Caco-2 (cell line): ENCODE measurements at regions not wholly inside any gene's neighbourhood (a gene's known extent, or its start where the extent isn't known, plus 50 kb on each side); places are given as distances from the start of the nearest gene placed in this dataset.
"Not testable (repeated sequence)": the region's sequence is repeated elsewhere in the genome, so short reads cannot be mapped to it uniquely, and the experiment has no call there.

Experiments
- BruUV-seq: library from RNA; stranded (reverse); fragments of 400-500 nt; replicated peaks from 2 replicates; lab custom pipeline; 2021; lab: Mats Ljungman, UMichigan
- CTCF ChIA-PET: fragments of 300-600 bp; sonication (Branson Sonifier 250); formaldehyde crosslinking; loops from one replicate; lab custom pipeline; 2022; ENCODE audit warnings: antibody characterized with exemption; lab: Charles Lee
- POLR2A ChIA-PET: fragments of 300-600 bp; sonication (Branson Sonifier 250); formaldehyde crosslinking; loops from one replicate; lab custom pipeline; 2022; ENCODE audit warnings: antibody characterized with exemption; lab: Charles Lee
- DNase-seq, 2 experiments: peaks; one replicate each; pipeline versions ENCODE4 v3.0.0 to v3.0.0-alpha.2; 2020 to 2022
- H3K27me3 ChIP-seq: replicated peaks from 2 replicates; pipeline ENCODE4 v1.6.0; 2011; ENCODE audit warnings: low read length; ENCODE audit not compliant: control insufficient read depth, insufficient read depth
- H3K36me3 ChIP-seq: 2 replicates; pipeline ENCODE4 v1.5.1; 2011; ENCODE audit warnings: low read length; ENCODE audit not compliant: control insufficient read depth, insufficient read depth
- H3K4me1 ChIP-seq: fragments of 250-450 bp; sonication (Bioruptor Pico); 2 replicates; pipeline ENCODE4 v1.5.1; 2020; ENCODE audit warnings: mild to moderate bottlenecking
- H3K4me3 ChIP-seq: 2 replicates; pipeline ENCODE4 v1.5.1; 2011; ENCODE audit warnings: low read depth, mild to moderate bottlenecking, control low read depth, low read length
- H3K9me3 ChIP-seq: fragments of 250-450 bp; sonication (Bioruptor Pico); 2 replicates; pipeline ENCODE4 v1.5.1; 2020; ENCODE audit warnings: mild to moderate bottlenecking, moderate library complexity
- H3K27ac Mint-ChIP-seq: one replicate; pipeline ENCODE4 v1.8.0; 2022; ENCODE audit warnings: mixed read lengths; ENCODE audit not compliant: unreplicated experiment
- H3K27me3 Mint-ChIP-seq: one replicate; pipeline ENCODE4 v1.8.0; 2022; ENCODE audit warnings: mixed read lengths; ENCODE audit not compliant: insufficient read depth, unreplicated experiment
- H3K36me3 Mint-ChIP-seq: one replicate; pipeline ENCODE4 v1.8.0; 2022; ENCODE audit warnings: mild to moderate bottlenecking, mixed read lengths; ENCODE audit not compliant: insufficient read depth, unreplicated experiment
- H3K4me1 Mint-ChIP-seq: one replicate; pipeline ENCODE4 v1.8.0; 2022; ENCODE audit warnings: low read depth, mixed read lengths; ENCODE audit not compliant: unreplicated experiment
- H3K4me3 Mint-ChIP-seq: one replicate; pipeline ENCODE4 v1.8.0; 2022; ENCODE audit warnings: mild to moderate bottlenecking, moderate library complexity, mixed read lengths; ENCODE audit not compliant: unreplicated experiment
- H3K9me3 Mint-ChIP-seq: one replicate; pipeline ENCODE4 v1.8.0; 2022; ENCODE audit warnings: mixed read lengths; ENCODE audit not compliant: unreplicated experiment
- intact Hi-C: fragments of 100-400 bp; cut with micrococcal nuclease; formaldehyde crosslinking; loops from one replicate; pipeline ENCODE4 v1.10.0; 2022; ENCODE audit not compliant: unreplicated experiment
- TF ChIP-seq, protein P1 (sequence below), 2 experiments: fragments of 200-600 bp in 1 of 2; IDR thresholded peaks; 1 replicate in 1 of 2; 2 replicates in 1 of 2; pipeline versions ENCODE4 v1.5.1 to v1.8.0; 2011 to 2022; ENCODE audit warnings: antibody characterized with exemption in 1 of 2, control low read depth in 1 of 2, inconsistent platforms in 1 of 2, low read depth in 1 of 2, low read length in 1 of 2, mild to moderate bottlenecking in 1 of 2, moderate library complexity in 1 of 2; ENCODE audit not compliant: insufficient read depth in 1 of 2, severe bottlenecking in 1 of 2, unreplicated experiment in 1 of 2

DNA sequence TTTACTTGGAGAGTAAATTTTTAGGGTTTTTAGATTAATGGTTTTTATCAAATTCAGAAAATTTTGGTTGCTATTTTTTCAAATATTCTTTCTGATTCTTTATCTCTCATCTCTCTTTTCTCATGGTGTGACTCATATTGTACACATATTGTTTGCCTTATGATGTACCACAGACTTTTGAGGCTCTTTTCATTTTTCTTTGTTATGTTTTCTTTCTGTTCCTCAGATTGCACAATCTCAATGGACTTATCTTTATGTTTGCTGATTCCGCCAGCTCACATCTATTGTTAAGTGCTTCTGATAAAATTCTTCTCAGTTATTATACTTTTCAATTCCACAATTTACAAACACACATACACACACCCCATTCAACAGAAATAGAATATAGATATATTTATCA, 168.2 kb upstream of the IGFBP3 start:
- BruUV-seq = no TSS peak
- POLR2A ChIA-PET = no interaction called here
- intact Hi-C loops = no loop called here
- DNase-seq = no peak
- Mint-ChIP-seq H3K4me1 (no peaks in the 10 kb centered on the region), H3K9me3 (peaks cover 9% of the 10 kb centered on the region), H3K36me3 (no peaks in the 10 kb centered on the region), H3K27me3 (peaks cover 2% of the 10 kb centered on the region), H3K27ac (no peak overlapping the region), H3K4me3 (no peak overlapping the region)
- no peaks in the 10 kb centered on the region for H3K4me1 ChIP-seq
- H3K9me3 ChIP-seq = no peaks in the 10 kb centered on the region; the same call in 1 of the 2 replicates
- TF ChIP-seq, protein P1, sequence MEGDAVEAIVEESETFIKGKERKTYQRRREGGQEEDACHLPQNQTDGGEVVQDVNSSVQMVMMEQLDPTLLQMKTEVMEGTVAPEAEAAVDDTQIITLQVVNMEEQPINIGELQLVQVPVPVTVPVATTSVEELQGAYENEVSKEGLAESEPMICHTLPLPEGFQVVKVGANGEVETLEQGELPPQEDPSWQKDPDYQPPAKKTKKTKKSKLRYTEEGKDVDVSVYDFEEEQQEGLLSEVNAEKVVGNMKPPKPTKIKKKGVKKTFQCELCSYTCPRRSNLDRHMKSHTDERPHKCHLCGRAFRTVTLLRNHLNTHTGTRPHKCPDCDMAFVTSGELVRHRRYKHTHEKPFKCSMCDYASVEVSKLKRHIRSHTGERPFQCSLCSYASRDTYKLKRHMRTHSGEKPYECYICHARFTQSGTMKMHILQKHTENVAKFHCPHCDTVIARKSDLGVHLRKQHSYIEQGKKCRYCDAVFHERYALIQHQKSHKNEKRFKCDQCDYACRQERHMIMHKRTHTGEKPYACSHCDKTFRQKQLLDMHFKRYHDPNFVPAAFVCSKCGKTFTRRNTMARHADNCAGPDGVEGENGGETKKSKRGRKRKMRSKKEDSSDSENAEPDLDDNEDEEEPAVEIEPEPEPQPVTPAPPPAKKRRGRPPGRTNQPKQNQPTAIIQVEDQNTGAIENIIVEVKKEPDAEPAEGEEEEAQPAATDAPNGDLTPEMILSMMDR (IDR thresholded peaks at IDR 0.05; ENCODE audit: insufficient read depth in 1 of 2, low read depth in 1 of 2, low read length in 1 of 2, severe bottlenecking in 1 of 2, unreplicated experiment in 1 of 2) = no peak
- H3K27me3 ChIP-seq = no peaks in the 10 kb centered on the region
- no peaks in the 10 kb centered on the region for H3K36me3 ChIP-seq
- H3K4me3 ChIP-seq = no peak overlapping the region
- CTCF ChIA-PET = no interaction called here

DNA sequence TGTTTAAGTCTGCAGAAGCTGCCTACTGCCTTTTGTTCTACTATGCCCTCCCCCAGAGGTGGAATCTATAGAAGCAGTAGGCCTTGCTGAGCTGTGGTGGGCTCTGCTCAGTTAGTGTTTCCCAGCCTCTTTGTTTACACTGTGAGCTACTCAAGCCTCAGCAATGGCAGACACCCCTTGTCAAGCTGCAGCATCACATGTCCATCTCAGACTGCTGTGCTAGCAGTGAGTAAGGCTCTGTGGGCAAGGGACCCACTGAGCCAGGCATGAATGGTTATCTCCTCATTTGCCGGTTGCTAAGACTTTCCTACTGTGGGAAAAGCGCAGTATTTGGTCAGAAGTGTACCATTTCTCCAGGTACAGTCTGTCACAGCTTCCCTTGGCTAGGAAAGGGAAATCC, 167.4 kb upstream of the IGFBP3 start:
- H3K4me3 Mint-ChIP-seq, BruUV-seq, H3K4me1 ChIP-seq, POLR2A ChIA-PET, CTCF ChIA-PET, H3K27me3 Mint-ChIP-seq, DNase-seq, H3K9me3 ChIP-seq, H3K36me3 Mint-ChIP-seq, H3K4me3 ChIP-seq, H3K9me3 Mint-ChIP-seq, H3K27me3 ChIP-seq, H3K27ac Mint-ChIP-seq, H3K36me3 ChIP-seq, H3K4me1 Mint-ChIP-seq, intact Hi-C loops: not testable (repeated sequence)

DNA sequence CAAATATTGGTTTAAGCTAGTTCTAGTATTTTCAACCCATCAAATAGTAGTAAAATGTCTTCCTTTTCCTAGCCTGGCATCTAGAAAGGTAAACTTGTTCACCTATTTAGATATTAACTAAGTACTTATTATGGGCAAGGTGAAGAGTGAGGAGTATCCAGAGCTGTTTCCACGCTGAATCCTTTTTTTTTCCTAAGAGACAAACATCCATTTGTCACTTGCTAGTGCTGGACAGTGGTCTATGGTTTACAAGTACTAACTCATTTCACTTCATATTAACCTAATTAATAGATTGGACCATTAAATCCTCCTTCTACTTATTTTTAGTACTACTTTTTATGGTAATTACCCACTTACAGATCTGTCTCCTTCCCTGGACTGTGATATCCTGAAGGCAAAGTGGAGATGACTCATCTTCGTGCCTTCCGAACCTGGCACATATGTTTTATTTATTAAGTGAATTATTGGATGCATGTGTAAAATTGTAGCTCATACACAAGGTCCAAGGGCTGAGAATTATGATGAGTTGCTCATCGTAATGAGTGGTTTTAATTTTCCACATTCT, 159.6 kb upstream of the IGFBP3 start:
- H3K4me1 Mint-ChIP-seq = no peaks in the 10 kb centered on the region
- H3K4me3 Mint-ChIP-seq = no peak overlapping the region
- no peaks in the 10 kb centered on the region for H3K27me3 Mint-ChIP-seq
- H3K9me3 Mint-ChIP-seq = no peaks in the 10 kb centered on the region
- no TSS peak for BruUV-seq
- H3K36me3 Mint-ChIP-seq = no peaks in the 10 kb centered on the region
- no peak for DNase-seq
- ChIA-PET POLR2A (no interaction called here), CTCF (no interaction called here)
- no peak overlapping the region for H3K27ac Mint-ChIP-seq
- no peaks in the 10 kb centered on the region for H3K4me1 ChIP-seq
- TF ChIP-seq, protein P1 (IDR thresholded peaks at IDR 0.05; ENCODE audit: insufficient read depth in 1 of 2, low read depth in 1 of 2, low read length in 1 of 2, severe bottlenecking in 1 of 2, unreplicated experiment in 1 of 2) = no peak
- H3K36me3 ChIP-seq = no peaks in the 10 kb centered on the region
- intact Hi-C loops = no loop called here
- no peak overlapping the region for H3K4me3 ChIP-seq
- no peaks in the 10 kb centered on the region for H3K27me3 ChIP-seq
- no peaks in the 10 kb centered on the region for H3K9me3 ChIP-seq

DNA sequence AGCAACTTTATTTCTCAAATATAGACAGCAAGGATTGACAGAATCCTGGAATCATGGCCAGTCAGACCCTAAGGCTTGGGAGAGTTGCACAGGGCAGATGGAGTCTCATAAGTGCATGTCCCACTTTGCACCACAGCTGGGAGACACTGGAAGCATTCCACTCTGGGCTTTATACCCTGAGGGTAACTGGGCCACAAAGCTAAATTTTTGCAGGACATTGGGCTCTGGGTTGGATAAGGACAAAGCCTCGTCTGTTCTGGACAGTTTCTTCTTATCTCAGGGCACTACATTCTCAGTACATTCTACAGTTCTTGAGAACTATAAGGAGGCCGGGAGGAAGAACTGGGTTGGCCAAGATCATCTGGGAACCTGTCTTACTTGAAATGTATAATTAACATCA, 158.3 kb upstream of the IGFBP3 start:
- H3K4me3 Mint-ChIP-seq = no peak overlapping the region
- H3K9me3 Mint-ChIP-seq = no peaks in the 10 kb centered on the region
- Histone ChIP-seq H3K9me3 (no peaks in the 10 kb centered on the region), H3K36me3 (no peaks in the 10 kb centered on the region), H3K27me3 (no peaks in the 10 kb centered on the region), H3K4me1 (no peaks in the 10 kb centered on the region), H3K4me3 (no peak overlapping the region)
- H3K27ac Mint-ChIP-seq = no peak overlapping the region
- no peaks in the 10 kb centered on the region for H3K27me3 Mint-ChIP-seq
- intact Hi-C loops = no loop called here
- H3K36me3 Mint-ChIP-seq = no peaks in the 10 kb centered on the region
- no peak for DNase-seq
- CTCF ChIA-PET = no interaction called here
- H3K4me1 Mint-ChIP-seq = no peaks in the 10 kb centered on the region
- BruUV-seq = no TSS peak
- TF ChIP-seq, protein P1 (IDR thresholded peaks at IDR 0.05; ENCODE audit: insufficient read depth in 1 of 2, low read depth in 1 of 2, low read length in 1 of 2, severe bottlenecking in 1 of 2, unreplicated experiment in 1 of 2) = no peak
- POLR2A ChIA-PET = no interaction called here
